ENCODE measurements at regions not wholly inside any gene's neighbourhood (a gene's known extent, or its start where the extent isn't known, plus 50 kb on each side); places are given as distances from the start of the nearest gene placed in this dataset.

- no peaks in the 10 kb centered on the region for H3K4me1 ChIP-seq
- FAIRE-seq (no peak), ATAC-seq (no peak), DNase-seq (ENCODE audit: low read depth in 1 of 2, low spot score in 1 of 2) (no peak)
- POLR2A ChIA-PET = no interaction called here
- H3K9me3 ChIP-seq = no peaks in the 10 kb centered on the region
- no peak overlapping the region for H3K27ac ChIP-seq
- no peak overlapping the region for H3K4me2 ChIP-seq
- WGBS (ENCODE audit: missing lambda C conversion rate) = 56% methylated on average over 4 of the region's 4 CpGs
- CTCF ChIA-PET = interaction anchor here (1.9 kb wide), 1 partner anchor 13 kb away, joined by 5 read pairs; no protein-coding TSS in a partner anchor
- no peak for TF ChIP-seq BHLHE40 (IDR thresholded peaks at IDR 0.05; ENCODE audit: low read depth, low read length)
- TF ChIP-seq MAFK (IDR thresholded peaks at IDR 0.05; ENCODE audit: partially characterized antibody) = no peak
- TF ChIP-seq CBX2 (IDR thresholded peaks at IDR 0.05; ENCODE audit: borderline replicate concordance, low read depth) = no peak
- TF ChIP-seq NR3C1 (IDR thresholded peaks at IDR 0.05) = no peak
- H3K4me3 ChIP-seq = no peak overlapping the region
These were observed 418.0 kb upstream of the ID2 start for GRCh38 chr2:8263901-8264300.

GRCh38 chr2:8264981-8265380, 416.9 kb upstream of the ID2 start:
- WGBS (ENCODE audit: missing lambda C conversion rate) = 55% methylated on average over 3 of the region's 3 CpGs
- Histone ChIP-seq H3K4me3 (no peak overlapping the region), H3K4me1 (no peaks in the 10 kb centered on the region), H3K4me2 (no peak overlapping the region), H3K27ac (no peak overlapping the region), H3K9me3 (no peaks in the 10 kb centered on the region)
- DNase-seq (ENCODE audit: low read depth in 1 of 2, low spot score in 1 of 2) (no peak), ATAC-seq (no peak), FAIRE-seq (no peak)
- POLR2A ChIA-PET = no interaction called here
- CTCF ChIA-PET = no interaction called here
- TF ChIP-seq CHD2 (IDR thresholded peaks at IDR 0.05; ENCODE audit: low read length, partially characterized antibody) = no peak
- no peak for TF ChIP-seq CBX2 (IDR thresholded peaks at IDR 0.05; ENCODE audit: borderline replicate concordance, low read depth)
- TF ChIP-seq, protein P1, sequence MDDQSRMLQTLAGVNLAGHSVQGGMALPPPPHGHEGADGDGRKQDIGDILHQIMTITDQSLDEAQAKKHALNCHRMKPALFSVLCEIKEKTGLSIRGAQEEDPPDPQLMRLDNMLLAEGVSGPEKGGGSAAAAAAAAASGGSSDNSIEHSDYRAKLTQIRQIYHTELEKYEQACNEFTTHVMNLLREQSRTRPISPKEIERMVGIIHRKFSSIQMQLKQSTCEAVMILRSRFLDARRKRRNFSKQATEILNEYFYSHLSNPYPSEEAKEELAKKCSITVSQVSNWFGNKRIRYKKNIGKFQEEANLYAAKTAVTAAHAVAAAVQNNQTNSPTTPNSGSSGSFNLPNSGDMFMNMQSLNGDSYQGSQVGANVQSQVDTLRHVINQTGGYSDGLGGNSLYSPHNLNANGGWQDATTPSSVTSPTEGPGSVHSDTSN (IDR thresholded peaks at IDR 0.05) = no peak
- no peak for TF ChIP-seq RAD21 (conservative IDR thresholded peaks at IDR 0.05 in 1 of 2, IDR thresholded peaks at IDR 0.05 in 1 of 2)
- no peak for TF ChIP-seq CHD4 (IDR thresholded peaks at IDR 0.05; ENCODE audit: borderline replicate concordance)
- TF ChIP-seq TFCP2L1 (CRISPR knock-in tag; IDR thresholded peaks at IDR 0.05) = no peak
- no peak for TF ChIP-seq CBX8 (IDR thresholded peaks at IDR 0.05)
- no peak for TF ChIP-seq ZSCAN20 (CRISPR knock-in tag; IDR thresholded peaks at IDR 0.05)
- TF ChIP-seq RARB (CRISPR knock-in tag; IDR thresholded peaks at IDR 0.05) = no peak
- no peak for TF ChIP-seq POLR2A (IDR thresholded peaks at IDR 0.05; ENCODE audit: low read length)
- TF ChIP-seq, protein P2, sequence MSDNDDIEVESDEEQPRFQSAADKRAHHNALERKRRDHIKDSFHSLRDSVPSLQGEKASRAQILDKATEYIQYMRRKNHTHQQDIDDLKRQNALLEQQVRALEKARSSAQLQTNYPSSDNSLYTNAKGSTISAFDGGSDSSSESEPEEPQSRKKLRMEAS (IDR thresholded peaks at IDR 0.05) = no peak
- no peak for TF ChIP-seq KDM5A (IDR thresholded peaks at IDR 0.05)
- TF ChIP-seq NFE2L2 (conservative IDR thresholded peaks at IDR 0.05; ENCODE audit: low read length) = no peak
- TF ChIP-seq HEYL (CRISPR knock-in tag; IDR thresholded peaks at IDR 0.05) = no peak
- TF ChIP-seq RCOR1 (IDR thresholded peaks at IDR 0.05; ENCODE audit: low read depth, low read length) = no peak
- no peak for TF ChIP-seq FOSB (CRISPR knock-in tag; IDR thresholded peaks at IDR 0.05)

DNA sequence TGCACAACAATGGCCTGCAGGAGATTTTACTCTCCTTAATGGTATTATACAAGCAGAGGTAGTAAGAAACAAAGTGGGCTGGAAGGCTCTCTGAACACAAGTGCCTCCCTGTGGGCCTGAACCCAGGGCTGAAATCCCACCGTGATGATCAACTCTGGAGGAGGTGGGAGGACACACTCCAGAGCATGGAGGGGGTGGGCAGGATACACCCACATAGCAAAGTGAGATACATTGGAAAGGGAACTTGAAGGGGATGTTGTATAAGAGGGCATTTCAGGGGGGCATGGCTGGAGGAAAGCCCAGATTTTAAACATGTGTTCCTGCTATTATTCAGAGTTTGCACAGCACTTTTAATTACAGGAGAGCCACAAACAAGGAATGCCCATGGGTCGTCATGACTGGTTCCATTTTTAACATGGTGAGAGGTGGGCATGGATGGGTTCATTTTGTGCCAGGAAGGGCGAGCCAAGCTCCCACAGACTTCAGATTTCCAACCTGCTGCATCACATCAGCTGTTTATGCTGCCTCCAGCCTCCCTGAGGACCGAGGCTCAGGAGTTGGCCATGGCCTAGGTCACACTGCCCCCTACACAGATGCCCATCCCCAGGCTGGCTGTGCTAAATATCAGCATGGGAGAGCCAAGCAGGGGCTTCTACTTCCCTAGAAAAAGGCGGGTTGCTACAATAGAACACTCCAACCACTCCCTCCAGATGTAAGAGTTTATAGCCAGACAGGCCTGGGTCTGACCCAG, 416.2 kb upstream of the ID2 start:
- CTCF ChIA-PET = no interaction called here
- ATAC-seq = no peak

More for the DNA sequence above, 416.2 kb upstream of the ID2 start:
- POLR2A ChIA-PET = no interaction called here
- FAIRE-seq (no peak), DNase-seq (ENCODE audit: low read depth in 1 of 2, low spot score in 1 of 2) (no peak)
- no peak for TF ChIP-seq NR3C1 (IDR thresholded peaks at IDR 0.05)
- no peak for TF ChIP-seq FOSL2 (IDR thresholded peaks at IDR 0.05)
- TF ChIP-seq FOSL2 (CRISPR knock-in tag; IDR thresholded peaks at IDR 0.05) = no peak
- TF ChIP-seq TP53 (CRISPR knock-in tag; IDR thresholded peaks at IDR 0.05) = no peak
- TF ChIP-seq, protein P3, sequence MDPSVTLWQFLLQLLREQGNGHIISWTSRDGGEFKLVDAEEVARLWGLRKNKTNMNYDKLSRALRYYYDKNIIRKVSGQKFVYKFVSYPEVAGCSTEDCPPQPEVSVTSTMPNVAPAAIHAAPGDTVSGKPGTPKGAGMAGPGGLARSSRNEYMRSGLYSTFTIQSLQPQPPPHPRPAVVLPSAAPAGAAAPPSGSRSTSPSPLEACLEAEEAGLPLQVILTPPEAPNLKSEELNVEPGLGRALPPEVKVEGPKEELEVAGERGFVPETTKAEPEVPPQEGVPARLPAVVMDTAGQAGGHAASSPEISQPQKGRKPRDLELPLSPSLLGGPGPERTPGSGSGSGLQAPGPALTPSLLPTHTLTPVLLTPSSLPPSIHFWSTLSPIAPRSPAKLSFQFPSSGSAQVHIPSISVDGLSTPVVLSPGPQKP (IDR thresholded peaks at IDR 0.05; ENCODE audit: low read depth, low read length) = no peak
- no peak for TF ChIP-seq HEYL (CRISPR knock-in tag; IDR thresholded peaks at IDR 0.05)
- TF ChIP-seq NPAS2 (CRISPR knock-in tag; IDR thresholded peaks at IDR 0.05; ENCODE audit: borderline replicate concordance) = no peak
- TF ChIP-seq, protein P4, sequence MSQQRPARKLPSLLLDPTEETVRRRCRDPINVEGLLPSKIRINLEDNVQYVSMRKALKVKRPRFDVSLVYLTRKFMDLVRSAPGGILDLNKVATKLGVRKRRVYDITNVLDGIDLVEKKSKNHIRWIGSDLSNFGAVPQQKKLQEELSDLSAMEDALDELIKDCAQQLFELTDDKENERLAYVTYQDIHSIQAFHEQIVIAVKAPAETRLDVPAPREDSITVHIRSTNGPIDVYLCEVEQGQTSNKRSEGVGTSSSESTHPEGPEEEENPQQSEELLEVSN (IDR thresholded peaks at IDR 0.05; ENCODE audit: borderline replicate concordance, low read depth) = no peak
- TF ChIP-seq, protein P2 (IDR thresholded peaks at IDR 0.05) = no peak
- TF ChIP-seq FOSB (CRISPR knock-in tag; IDR thresholded peaks at IDR 0.05) = no peak
- no peak for TF ChIP-seq HOXA7 (CRISPR knock-in tag; IDR thresholded peaks at IDR 0.05)
- TF ChIP-seq, protein P5, sequence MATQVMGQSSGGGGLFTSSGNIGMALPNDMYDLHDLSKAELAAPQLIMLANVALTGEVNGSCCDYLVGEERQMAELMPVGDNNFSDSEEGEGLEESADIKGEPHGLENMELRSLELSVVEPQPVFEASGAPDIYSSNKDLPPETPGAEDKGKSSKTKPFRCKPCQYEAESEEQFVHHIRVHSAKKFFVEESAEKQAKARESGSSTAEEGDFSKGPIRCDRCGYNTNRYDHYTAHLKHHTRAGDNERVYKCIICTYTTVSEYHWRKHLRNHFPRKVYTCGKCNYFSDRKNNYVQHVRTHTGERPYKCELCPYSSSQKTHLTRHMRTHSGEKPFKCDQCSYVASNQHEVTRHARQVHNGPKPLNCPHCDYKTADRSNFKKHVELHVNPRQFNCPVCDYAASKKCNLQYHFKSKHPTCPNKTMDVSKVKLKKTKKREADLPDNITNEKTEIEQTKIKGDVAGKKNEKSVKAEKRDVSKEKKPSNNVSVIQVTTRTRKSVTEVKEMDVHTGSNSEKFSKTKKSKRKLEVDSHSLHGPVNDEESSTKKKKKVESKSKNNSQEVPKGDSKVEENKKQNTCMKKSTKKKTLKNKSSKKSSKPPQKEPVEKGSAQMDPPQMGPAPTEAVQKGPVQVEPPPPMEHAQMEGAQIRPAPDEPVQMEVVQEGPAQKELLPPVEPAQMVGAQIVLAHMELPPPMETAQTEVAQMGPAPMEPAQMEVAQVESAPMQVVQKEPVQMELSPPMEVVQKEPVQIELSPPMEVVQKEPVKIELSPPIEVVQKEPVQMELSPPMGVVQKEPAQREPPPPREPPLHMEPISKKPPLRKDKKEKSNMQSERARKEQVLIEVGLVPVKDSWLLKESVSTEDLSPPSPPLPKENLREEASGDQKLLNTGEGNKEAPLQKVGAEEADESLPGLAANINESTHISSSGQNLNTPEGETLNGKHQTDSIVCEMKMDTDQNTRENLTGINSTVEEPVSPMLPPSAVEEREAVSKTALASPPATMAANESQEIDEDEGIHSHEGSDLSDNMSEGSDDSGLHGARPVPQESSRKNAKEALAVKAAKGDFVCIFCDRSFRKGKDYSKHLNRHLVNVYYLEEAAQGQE (IDR thresholded peaks at IDR 0.05) = no peak
- TF ChIP-seq NFE2L2 (conservative IDR thresholded peaks at IDR 0.05; ENCODE audit: low read length) = no peak
- 40% methylated on average over 5 of the region's 5 CpGs for WGBS (ENCODE audit: missing lambda C conversion rate)
- Histone ChIP-seq H3K27ac (no peak overlapping the region), H3K4me2 (no peak overlapping the region), H3K9me3 (no peaks in the 10 kb centered on the region), H3K4me3 (no peak overlapping the region), H3K4me1 (no peaks in the 10 kb centered on the region)
